Stimulated activated CD8-positive, alpha-beta memory T cell treated with anti-CD3 and anti-CD28 coated beads, Interleukin-4, amount 100 ng/mL, for 1 hour (primary cell): ENCODE measurements at regions not wholly inside any gene's neighbourhood (a gene's known extent, or its start where the extent isn't known, plus 50 kb on each side); places are given as distances from the start of the nearest gene placed in this dataset.
"Not testable (repeated sequence)": the region's sequence is repeated elsewhere in the genome, so short reads cannot be mapped to it uniquely, and the experiment has no call there.

Experiments used
- DNase-seq, 2 donors: peaks; one replicate each; pipeline ENCODE4 v3.0.0-alpha.2; 2020; ENCODE audit warnings: low read depth in 2 of 2, low spot score in 1 of 2

- DNase-seq, result no peak
Observed at GRCh38 chr7:65453341-65454030, 79.8 kb downstream of the ZNF92 start.

DNA sequence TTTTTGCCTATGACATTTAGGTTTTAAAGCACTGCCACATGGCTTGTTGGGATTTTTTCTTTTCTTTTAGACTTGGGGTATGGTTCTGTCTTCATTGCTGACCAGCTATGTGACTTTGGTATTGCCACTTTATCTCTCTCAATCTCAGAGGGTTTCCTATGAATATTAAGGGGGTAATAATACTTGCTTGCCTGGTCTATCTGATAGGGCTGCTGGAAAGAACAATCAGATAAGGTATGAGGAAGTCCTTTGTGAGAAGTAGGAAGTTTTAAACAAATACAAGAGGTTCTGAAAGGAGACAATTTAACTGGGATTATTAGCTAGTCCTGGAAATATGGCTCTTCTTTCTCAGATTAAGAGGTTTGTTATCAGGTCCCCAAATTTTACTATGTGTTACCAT lies 80.8 kb downstream of the ZNF92 start:
- DNase-seq, result no peak

- not testable (repeated sequence) for DNase-seq
Observed at GRCh38 chr7:65455050-65455449, 81.4 kb downstream of the ZNF92 start.

DNA sequence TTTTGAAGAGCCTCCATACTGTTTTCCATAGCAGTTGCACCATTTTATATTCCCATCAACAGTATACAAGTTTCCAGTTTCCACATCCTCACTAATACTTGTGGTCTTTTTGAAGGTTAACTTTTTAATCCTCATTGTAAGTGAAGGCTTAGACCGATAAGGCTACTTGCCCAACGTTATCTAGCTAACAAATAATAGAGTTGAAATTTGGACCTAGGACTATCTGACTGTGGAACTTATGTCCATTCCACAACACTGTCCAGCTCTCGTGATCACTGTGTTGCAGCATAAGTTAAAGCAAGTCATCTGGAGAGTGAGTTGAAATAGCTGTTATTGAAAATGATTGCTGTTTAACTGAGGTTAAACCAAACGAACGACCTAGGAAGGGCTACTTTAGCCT lies 84.0 kb downstream of the ZNF92 start:
- DNase-seq, result no peak

DNA sequence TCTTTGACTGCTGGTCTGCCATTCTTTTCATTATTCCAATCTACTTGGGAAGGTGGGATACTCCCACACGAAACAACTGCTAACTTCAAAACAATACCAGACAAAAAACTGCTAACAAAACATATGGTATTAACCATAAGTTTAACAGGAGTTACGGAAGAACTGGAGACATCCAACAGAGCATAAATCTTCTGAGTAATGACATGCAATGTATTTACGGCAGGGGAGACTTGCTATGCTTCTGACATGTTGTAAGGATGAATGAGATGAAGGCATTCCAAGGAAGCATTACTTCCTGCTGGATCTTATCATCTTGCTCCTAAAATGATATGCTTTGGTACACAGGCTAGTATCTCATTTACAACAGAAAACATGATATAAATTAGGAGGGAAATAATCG lies 85.8 kb downstream of the ZNF92 start:
- no peak for DNase-seq

DNA sequence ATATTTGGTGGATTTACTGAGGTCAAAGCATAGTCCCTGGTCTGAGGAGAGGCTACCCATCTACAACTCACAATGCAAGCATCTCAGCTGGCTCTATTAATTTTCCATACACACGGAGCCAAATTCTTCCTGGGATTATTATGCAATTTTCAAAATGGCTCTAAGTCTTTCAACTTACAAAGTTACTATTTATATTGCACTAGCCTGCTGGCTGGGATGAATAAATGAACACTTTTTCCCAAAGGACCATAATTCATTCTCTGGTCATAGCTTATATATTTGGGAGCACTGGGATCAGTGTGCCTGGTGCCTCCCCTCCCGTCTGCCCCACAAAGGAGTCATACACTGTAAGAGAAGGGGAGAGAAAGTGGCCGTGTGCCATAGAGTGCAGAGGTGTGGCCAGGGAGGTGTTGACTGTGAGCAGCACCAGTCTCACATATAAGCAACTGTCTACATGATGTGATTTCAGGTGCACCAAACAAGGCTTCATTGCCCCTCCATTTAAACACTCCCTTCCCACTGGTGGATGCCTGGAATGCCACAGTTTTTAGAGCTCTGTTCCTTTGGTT lies 88.6 kb downstream of the ZNF92 start:
- DNase-seq, result no peak

DNA sequence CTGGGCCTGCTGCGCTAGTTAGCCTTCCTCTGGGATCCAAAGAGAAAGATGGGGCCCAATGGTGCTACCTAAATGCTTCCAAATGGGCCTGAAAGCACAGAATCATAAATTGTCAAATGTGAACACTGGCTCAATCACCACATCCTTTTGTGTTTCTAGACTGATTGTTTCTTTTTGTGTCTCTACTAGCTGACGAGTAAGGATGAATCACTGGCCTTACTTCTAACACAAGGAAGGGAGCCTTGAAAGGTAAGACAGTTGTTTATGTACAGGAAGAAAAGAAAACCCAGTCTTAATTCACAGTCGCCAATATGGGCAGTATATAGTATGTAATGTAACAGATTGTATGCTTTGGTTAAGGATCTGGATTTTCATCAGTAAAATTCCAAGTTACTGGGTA lies 89.5 kb downstream of the ZNF92 start:
- no peak for DNase-seq

DNA sequence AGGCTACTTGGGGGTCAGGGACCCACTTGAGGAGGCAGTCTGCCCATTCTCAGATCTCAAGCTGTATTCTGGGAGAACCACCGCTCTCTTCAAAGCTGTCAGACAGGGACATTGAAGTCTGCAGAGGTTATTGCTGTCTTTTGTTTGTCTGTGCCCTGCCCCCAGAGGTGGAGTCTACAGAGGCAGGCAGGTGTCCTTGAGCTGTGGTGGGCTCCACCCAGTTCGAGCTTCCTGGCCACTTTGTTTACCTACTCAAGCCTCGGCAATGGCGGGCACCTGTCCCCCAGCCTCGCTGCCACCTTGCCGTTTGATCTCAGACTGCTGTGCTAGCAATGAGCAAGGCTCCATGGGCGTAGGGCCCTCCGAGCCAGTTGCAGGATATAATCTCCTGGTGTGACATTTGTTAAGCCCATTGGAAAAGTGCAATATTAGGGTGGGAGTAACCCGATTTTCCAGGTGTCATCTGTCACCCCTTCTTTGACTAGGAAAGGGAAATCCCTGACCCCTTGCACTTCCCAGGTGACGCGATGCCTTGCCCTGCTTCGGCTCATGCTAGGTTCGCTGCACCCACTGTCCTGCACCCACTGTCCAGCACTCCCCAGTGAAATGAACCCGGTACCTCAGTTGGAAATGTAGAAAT lies 96.4 kb downstream of the ZNF92 start:
- not testable (repeated sequence) for DNase-seq

DNA sequence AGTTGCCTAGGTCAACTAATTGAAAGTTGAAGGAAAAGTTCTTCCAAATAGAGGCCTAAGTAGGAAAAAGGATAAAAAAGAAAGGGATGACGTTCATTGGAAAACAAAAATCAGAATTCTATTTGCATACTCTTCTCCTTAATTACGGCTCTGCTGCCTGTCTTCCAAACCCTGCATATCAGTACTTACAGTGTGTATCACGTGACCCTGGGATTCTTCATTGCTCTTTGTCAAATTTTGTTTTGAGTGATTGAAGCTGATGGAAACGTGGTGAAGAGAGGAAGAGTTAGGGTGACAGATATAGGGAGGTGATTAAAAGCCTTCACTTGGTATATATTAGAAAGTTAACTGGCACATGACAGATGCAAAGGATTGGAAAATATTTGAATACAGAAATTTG lies 97.9 kb downstream of the ZNF92 start:
- DNase-seq, result no peak

DNA sequence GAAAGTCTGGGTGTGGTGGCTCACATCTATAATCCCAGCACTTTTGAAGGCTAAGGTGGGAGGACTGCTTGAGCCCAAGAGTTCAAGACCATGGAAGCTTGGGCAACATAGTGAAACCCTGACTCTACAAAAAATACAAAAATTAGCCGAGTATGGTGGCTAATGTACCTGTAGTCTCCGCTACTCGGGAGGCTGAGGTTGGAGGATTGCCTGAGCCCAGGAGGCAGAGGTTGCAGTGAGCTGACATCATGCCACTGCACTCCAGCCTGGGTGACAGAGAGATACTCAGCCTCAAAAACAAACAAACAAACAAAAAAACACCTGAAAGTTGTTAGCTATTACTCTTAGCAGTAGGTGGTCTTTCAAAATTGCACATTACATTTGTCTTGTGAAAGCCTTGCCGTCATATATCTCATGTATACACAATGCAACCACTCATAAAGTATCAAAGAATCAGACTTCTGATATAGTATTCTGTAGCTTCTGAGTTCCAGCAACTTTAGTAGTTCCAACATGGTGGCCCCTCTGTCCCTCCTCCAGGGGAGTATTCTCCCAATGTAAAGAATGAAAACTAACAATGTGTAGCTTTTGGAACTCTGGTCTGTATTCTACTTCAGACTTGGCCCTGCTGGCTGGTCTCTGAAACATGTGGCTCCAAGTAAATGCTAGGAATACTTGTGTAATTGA lies 101.5 kb downstream of the ZNF92 start:
- DNase-seq, result no peak

GRCh38 chr7:65475734-65476319 lies 102.2 kb downstream of the ZNF92 start:
- DNase-seq, result no peak

DNA sequence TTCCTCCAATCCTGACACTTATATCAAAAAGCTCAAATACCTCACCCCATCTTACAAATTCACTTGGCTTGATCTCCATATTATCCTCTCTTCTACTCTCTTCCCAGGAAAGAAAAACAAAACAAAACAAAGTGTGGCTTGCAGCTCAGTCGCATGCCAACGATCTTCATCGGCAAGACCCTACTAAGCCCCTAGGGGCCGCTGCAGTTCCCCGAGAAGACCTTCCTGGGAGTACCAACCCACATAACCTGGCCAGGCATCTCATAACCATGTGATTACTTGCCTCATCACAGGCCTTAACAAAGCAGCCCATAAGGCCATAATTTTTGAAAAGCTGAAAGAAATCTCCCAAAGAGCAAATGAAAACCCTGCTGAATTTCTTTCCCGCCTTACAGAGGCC lies 103.7 kb downstream of the ZNF92 start:
- no peak for DNase-seq

DNA sequence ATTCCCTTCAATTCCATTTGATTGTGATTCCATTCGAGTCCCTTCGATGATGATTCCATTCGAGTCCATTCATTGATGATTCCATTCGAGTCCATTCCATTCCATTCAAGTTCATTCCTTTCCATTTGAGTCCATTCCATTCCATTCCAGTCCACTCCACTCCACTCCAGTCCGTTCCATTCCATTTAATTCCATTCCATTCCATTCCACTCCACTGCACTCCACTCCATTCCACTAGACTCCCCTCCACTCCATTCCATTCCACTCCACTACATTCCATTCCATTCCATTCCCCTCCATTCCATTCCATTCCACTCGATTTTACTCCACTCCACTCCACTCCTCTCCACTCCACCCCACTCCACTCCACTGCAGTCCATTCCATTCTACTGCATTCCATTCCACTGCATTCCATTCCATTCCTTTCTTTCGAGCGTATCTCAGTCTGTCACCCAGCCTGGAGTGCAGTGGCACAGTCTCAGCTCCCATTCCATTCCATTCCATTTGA lies 115.7 kb downstream of the ZNF92 start:
- no peak for DNase-seq

- DNase-seq, result not testable (repeated sequence)
Observed at GRCh38 chr7:65496697-65497096, 123.0 kb downstream of the ZNF92 start.

DNA sequence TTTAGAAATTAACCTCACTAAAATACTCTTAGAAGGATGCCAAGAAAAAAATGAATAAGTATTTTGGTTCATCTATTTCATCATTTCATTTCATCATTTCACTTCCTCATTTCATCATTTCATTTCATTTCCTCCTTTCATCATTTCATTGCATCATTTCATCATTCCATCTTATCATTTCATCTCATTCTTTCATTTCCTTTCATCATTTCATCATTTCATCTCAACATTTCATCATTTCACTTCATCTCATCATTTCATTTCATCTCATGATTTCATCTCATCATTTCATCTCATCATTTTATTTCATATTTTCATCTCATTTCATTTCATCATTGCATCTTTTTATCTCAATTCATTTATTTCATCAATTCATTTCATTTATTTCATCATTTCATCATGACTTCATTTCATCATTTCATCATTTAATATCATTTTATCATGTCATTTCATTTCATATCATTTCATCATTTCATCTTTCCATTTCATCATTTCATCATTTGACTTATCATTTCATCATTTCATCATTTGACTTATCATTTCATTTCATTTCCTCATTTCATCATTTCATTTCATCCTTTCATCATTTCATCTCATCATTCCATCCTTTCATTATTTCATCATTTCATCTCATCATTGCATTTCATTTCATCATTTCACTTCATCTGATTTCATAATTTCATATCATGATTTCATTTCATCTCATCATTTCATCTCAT lies 129.9 kb downstream of the ZNF92 start:
- DNase-seq, result no peak

GRCh38 chr7:65504504-65505319 lies 131.1 kb downstream of the ZNF92 start:
- not testable (repeated sequence) for DNase-seq

- DNase-seq, result not testable (repeated sequence)
Observed at GRCh38 chr7:65505320-65505633, 131.6 kb downstream of the ZNF92 start.

DNA sequence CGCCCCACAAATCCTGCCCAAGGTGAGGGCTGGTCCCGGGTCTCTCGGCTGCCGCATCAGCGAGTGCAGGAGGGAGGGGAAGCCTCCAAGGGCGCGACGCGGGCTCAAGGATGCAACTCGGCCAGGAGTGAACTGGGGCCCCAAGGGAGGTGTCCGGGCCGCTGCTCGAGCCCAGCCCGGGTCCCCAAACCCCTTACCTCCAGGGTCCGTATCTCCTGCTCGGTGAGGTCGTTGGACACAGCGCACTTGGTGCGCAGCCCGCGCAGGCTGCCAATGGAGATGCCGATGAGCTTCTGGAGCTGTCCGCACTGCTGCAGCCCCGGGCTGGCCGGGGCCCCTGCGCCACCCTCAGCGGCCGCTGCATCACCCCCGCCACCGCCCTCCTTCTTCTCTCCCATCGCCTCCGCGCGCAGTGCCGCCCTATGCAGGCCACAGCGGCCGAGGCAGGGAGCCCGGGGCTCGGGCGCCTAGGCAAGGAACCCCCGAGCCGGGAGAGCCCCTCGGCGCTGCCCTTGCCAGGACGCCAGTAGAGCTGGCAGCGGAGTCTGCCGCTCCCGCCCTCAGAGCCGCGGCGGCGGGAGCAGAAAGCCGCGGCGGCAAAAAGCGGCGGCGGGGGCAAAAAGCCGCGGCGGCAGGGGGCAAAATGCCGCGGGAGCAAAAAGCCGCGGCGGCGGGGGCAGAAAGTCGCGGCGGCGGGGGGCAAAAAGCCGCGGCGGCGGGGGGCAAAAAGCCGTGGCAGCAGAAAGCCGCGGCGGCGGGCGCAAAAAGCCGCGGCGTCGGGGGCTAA lies 135.1 kb downstream of the ZNF92 start:
- not testable (repeated sequence) for DNase-seq
